ENCODE measurements at regions not wholly inside any gene's neighbourhood (a gene's known extent, or its start where the extent isn't known, plus 50 kb on each side); places are given as distances from the start of the nearest gene placed in this dataset.

GRCh38 chrX:130997314-130997713 lies 60.8 kb upstream of the ARHGAP36 start:
- H3K27ac ChIP-seq: no peak overlapping the region
- TF ChIP-seq CTCF (conservative IDR thresholded peaks at IDR 0.05): no peak

DNA sequence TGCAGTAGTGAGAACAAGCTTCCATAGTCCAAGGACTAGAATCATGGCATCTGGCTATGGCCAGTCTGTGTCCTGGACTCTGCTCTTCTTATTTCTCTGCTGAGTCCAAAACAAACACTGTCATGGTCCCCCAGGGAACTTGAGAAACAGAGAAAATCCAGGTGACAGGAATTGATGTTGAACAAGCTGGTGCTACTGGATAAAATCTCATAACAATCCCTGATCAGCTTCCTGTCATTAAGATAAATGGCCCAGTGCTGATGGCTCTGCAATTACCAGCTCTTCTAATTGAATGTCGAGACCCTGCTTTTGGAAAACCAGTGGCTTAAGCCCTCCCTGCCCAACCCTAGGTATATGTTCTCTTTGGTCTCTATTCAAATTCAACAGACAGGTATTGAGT lies 58.8 kb upstream of the ARHGAP36 start:
- TF ChIP-seq CTCF (conservative IDR thresholded peaks at IDR 0.05): no peak
- no peak overlapping the region for H3K27ac ChIP-seq
